WERI-Rb-1 (cell line): ENCODE measurements at regions not wholly inside any gene's neighbourhood (a gene's known extent, or its start where the extent isn't known, plus 50 kb on each side); places are given as distances from the start of the nearest gene placed in this dataset.
"Not testable (repeated sequence)": the region's sequence is repeated elsewhere in the genome, so short reads cannot be mapped to it uniquely, and the experiment has no call there.

ENCODE experiments used
- DNase-seq: peaks from one replicate; pipeline ENCODE4 v3.0.0-alpha.2; 2020
- H3K27ac ChIP-seq: fragments of 250-450 bp; sonication (Bioruptor Pico); 2 replicates; pipeline ENCODE4 v1.5.1; 2020; ENCODE audit warnings: mild to moderate bottlenecking, moderate library complexity
- H3K27me3 ChIP-seq: fragments of 250-450 bp; sonication (Bioruptor Pico); 2 replicates; pipeline ENCODE4 v1.5.1; 2021; ENCODE audit warnings: mild to moderate bottlenecking, low read depth, moderate library complexity; ENCODE audit not compliant: insufficient read depth, severe bottlenecking
- H3K36me3 ChIP-seq: fragments of 250-450 bp; sonication (Bioruptor Pico); 2 replicates; pipeline ENCODE4 v1.5.1; 2020; ENCODE audit warnings: mild to moderate bottlenecking, moderate library complexity
- H3K4me3 ChIP-seq: 2 replicates; pipeline ENCODE4 v1.5.1; 2011; ENCODE audit warnings: low read depth, mild to moderate bottlenecking, control low read depth, low read length
- H3K9me3 ChIP-seq: fragments of 250-450 bp; sonication (Bioruptor Pico); 2 replicates; pipeline ENCODE4 v1.5.1; 2021; ENCODE audit warnings: mild to moderate bottlenecking, moderate library complexity; ENCODE audit not compliant: severe bottlenecking
- TF ChIP-seq, protein P1 (sequence below): IDR thresholded peaks from 2 replicates; pipeline ENCODE4 v1.5.1; 2011; ENCODE audit warnings: low read depth, mild to moderate bottlenecking, control low read depth, inconsistent platforms, low read length

DNA sequence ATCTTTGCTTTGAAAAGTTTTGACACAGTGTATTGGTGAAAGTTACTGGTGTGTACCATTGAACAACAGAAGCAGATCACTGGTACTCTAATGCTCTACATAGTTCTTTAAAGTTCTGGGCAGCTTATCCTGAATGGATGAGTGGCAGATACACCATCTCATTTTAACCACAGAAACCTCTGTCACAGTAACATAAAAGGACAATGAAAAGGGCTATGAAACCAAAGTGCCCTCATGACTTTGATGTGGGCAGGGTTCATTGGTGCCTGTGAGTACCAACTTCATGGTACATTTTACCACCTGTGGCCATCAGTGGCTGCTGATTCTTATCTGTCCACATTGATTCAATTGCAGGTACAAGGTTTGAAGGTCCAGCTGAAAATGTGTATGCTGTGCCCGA, 285.7 kb upstream of the PREP start:
- no peak for DNase-seq
- Histone ChIP-seq H3K36me3 (no peaks in the 10 kb centered on the region), H3K27ac (no peak overlapping the region), H3K27me3 (no peaks in the 10 kb centered on the region), H3K4me3 (no peak overlapping the region), H3K9me3 (peaks cover 10% of the 10 kb centered on the region)
- TF ChIP-seq, protein P1, sequence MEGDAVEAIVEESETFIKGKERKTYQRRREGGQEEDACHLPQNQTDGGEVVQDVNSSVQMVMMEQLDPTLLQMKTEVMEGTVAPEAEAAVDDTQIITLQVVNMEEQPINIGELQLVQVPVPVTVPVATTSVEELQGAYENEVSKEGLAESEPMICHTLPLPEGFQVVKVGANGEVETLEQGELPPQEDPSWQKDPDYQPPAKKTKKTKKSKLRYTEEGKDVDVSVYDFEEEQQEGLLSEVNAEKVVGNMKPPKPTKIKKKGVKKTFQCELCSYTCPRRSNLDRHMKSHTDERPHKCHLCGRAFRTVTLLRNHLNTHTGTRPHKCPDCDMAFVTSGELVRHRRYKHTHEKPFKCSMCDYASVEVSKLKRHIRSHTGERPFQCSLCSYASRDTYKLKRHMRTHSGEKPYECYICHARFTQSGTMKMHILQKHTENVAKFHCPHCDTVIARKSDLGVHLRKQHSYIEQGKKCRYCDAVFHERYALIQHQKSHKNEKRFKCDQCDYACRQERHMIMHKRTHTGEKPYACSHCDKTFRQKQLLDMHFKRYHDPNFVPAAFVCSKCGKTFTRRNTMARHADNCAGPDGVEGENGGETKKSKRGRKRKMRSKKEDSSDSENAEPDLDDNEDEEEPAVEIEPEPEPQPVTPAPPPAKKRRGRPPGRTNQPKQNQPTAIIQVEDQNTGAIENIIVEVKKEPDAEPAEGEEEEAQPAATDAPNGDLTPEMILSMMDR = no peak

DNA sequence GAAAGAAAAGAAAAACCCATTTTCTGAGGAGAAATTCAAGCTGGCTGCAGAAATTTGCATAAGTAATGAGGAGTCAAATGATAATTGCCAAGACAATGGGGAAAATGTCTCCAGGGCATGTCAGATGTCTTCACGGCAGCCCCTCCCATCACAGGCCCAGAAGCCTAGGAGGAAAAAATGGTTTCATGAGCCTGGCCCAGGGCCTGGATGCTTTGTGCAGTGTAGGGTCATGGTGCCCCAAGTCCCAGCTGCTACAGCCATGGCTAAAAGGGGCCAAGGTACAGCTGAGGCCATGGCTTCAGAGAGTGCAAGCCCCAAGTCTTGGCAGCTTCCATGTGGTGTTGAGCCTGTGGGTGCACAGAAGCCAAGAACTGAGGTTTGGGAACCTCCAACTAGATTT, 283.9 kb upstream of the PREP start:
- H3K36me3 ChIP-seq, H3K27ac ChIP-seq, H3K27me3 ChIP-seq, H3K4me3 ChIP-seq, DNase-seq: not testable (repeated sequence)
- H3K9me3 ChIP-seq = peaks cover 10% of the 10 kb centered on the region

DNA sequence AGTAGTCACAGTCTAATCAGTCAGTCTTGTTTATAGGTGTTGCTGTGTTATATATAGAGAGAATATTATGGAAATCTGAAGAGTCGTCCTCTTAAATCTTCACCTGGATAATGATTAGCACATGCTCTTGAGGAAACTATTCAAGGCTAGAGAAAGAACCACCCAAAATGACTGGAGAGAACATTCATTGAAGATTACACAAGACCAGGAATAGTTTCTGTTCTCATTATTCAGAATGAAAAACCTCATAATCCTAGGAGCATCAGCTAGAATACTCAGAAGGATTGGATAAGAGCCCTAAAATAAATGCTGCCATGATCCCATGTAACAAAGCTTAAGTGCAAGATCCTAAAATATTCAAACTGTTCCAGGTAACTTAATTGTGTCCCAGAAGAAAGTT, 278.2 kb upstream of the PREP start:
- H3K36me3 ChIP-seq = no peaks in the 10 kb centered on the region
- no peak overlapping the region for H3K4me3 ChIP-seq
- H3K27me3 ChIP-seq = no peaks in the 10 kb centered on the region
- TF ChIP-seq, protein P1 = no peak
- DNase-seq = no peak
- H3K9me3 ChIP-seq = no peaks in the 10 kb centered on the region
- H3K27ac ChIP-seq = no peak overlapping the region

DNA sequence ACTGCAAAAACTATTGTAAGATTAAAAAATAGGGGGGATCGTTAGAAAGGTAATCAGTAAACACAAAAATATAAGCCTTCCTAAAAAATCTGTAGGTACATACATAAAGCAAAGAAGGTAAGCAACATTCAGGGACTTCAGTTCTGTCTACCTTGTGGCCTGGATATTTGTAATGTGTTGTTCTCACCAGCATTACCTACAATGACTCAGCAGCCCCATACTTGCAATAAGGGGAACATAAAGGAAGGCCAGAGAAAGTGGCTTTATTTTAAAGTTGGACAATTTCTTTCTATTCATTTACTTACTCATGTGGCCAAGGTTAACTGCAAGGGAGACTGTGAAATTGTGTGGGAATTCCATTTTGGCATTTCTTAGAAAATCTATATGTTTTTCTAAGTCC, 277.2 kb upstream of the PREP start:
- Histone ChIP-seq H3K27ac (no peak overlapping the region), H3K4me3 (no peak overlapping the region), H3K36me3 (no peaks in the 10 kb centered on the region), H3K27me3 (no peaks in the 10 kb centered on the region), H3K9me3 (no peaks in the 10 kb centered on the region)
- DNase-seq = no peak
- TF ChIP-seq, protein P1 = no peak

DNA sequence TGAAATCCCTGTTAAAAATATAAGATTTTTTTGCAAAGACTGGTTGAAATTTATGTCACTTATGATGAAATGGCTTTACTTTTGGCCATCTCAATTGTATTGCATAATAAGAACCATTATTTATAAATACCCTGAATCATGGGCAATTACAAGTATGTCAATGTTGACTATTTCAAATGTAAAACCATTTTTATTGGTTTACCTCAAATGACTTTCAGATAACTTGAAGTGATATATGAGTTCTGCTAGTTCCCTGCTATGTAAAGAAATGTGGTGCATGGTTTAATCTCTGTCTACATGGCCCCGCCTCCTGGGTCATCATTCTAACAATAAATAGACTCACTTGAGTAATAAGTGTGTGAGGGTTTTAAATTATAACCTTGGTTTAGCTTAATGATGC, 275.6 kb upstream of the PREP start:
- no peaks in the 10 kb centered on the region for H3K9me3 ChIP-seq
- TF ChIP-seq, protein P1 = no peak
- H3K27ac ChIP-seq = no peak overlapping the region
- no peak overlapping the region for H3K4me3 ChIP-seq
- no peaks in the 10 kb centered on the region for H3K36me3 ChIP-seq
- no peak for DNase-seq
- no peaks in the 10 kb centered on the region for H3K27me3 ChIP-seq

DNA sequence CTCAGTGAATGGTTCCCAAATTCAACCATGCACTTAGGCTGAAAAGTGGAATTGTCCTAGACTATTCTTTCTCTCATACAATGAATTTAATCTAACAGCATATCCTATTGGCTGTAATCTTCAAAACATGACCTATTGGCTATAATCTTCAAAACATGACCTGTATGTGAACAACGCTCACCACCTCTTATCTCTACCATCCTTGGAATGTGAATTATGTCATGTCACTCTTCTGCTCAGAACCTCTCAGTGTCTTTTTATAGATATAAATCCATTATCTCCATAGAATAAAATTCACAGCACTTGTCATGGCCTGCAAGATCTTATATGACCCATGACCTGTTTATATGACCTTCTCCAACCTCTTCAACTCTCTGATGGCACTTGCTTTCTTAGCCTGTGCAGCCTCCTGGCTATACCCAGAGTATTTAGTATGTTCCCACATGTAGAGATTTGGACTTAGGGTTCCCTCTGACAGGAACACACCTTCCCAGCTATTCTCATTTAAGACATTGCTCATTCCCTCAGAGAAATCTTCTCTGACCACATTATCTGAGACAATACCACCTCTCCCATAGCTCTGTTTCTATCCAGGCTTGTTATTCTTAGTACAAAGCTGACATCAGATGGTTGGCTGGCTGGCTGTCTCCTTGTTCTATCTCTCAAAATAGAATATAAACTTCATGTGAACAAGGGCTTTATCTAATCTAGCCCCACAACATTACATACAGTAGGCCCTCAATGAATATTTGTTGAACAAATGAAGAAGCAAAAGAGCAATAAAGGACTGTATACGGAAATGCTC, 275.0 kb upstream of the PREP start:
- Histone ChIP-seq H3K9me3 (no peaks in the 10 kb centered on the region), H3K27ac (no peak overlapping the region), H3K27me3 (no peaks in the 10 kb centered on the region), H3K36me3 (no peaks in the 10 kb centered on the region), H3K4me3 (no peak overlapping the region)
- DNase-seq = no peak
- TF ChIP-seq, protein P1 = no peak
